IPS-NIHi7 (cell line): ENCODE measurements at regions not wholly inside any gene's neighbourhood (a gene's known extent, or its start where the extent isn't known, plus 50 kb on each side); places are given as distances from the start of the nearest gene placed in this dataset.
A peak's percentile ranks its signal among the peaks of the same experiment; 100 is the strongest.

Experiments
- DNase-seq: peaks from one replicate; pipeline ENCODE4 v3.0.0; 2012; ENCODE audit warnings: mixed read lengths; ENCODE audit errors: extremely low spot score

DNA sequence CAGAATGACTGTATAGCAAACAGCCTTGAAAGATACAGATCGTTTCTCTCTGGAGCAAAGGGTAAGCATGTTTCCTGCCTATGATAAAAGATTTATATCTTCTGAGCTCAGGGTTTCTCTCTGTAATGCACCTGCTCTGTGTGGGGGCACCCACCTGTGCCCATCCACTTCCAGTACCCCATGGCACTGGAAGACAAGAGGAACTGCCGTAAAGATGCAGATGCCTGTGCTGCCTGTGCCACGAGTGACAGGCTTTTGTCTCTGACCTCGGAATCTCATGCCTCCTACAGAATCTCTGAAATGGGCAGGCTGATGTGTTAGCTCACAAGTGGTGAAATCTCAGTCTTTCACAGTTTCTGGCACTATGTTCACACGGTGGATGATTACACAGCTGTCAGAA, 50.3 kb upstream of the ATP11A start:
- no peak for DNase-seq

DNA sequence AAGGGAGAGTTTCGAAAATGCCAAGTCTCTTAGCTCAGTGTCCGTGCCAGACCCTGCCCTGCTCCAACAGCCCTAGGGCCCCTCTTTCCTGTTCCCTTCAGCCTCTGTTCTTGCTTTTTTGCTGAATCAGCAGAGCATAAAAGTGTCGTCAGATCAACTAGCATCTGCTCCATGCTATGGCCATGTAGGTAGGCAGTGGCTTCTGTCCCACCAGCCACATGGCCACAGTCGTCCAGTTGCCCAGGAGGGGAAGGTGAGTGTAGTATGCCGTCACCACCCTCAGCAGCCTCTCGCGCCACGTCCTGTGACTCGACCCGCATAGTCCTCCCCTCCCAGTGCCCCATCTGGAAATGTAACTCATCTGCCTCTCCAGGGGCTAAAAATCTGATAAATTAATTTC, 50.9 kb upstream of the ATP11A start:
- no peak for DNase-seq

DNA sequence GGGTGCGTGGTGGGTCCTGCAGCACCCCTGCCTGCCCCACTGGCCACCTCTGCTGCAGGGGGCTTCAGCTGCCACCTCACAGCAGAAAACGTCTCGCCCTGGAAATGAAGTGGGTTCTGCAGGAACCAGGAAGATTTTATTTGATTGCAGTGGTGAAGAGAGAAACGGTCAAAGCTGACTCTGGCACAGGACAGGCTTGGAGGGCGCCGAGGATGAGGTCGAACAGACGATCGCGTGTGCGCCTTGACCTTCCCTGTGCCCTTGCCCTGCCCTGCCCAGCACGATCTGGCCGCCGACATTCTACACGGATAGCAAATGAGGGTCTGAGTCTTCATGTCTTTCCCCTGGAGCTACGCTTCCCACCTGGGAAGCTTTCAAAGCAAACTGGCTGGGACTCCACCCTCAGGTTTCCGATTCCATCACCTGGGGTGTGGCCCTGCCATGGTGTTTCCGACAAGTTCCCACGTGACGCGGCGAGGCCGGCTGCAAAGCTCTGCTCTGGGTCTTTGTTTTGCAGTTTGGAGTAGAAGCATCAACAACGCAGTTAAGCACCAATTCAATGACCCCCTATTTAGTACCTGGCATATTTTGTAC, 50.3 kb upstream of the TUBGCP3 start:
- peak; percentile 57 for DNase-seq
